ENCODE measurements at regions not wholly inside any gene's neighbourhood (a gene's known extent, or its start where the extent isn't known, plus 50 kb on each side); places are given as distances from the start of the nearest gene placed in this dataset.

GRCh38 chr3:18295171-18295920, 129.8 kb downstream of the SATB1 start:
- peak; percentile 2 for DNase-seq

- no peak for DNase-seq
These were observed 135.0 kb downstream of the SATB1 start for GRCh38 chr3:18290157-18290556.

- no peak for DNase-seq
These were observed 136.9 kb downstream of the SATB1 start for GRCh38 chr3:18288243-18288642.

- DNase-seq = no peak
These were observed 140.4 kb downstream of the SATB1 start for GRCh38 chr3:18284716-18285115.

GRCh38 chr3:18283680-18284079, 141.5 kb downstream of the SATB1 start:
- no peak for DNase-seq

GRCh38 chr3:18282507-18282906, 142.6 kb downstream of the SATB1 start:
- no peak for DNase-seq

- DNase-seq = no peak
These were observed 145.9 kb downstream of the SATB1 start for GRCh38 chr3:18279226-18279737.

- no peak for DNase-seq
These were observed 160.3 kb downstream of the SATB1 start for GRCh38 chr3:18264853-18265252.

GRCh38 chr3:18264361-18264760, 160.8 kb downstream of the SATB1 start:
- DNase-seq = no peak

GRCh38 chr3:18258492-18258891, 166.6 kb downstream of the SATB1 start:
- no peak for DNase-seq

GRCh38 chr3:18252578-18252977, 172.6 kb downstream of the SATB1 start:
- no peak for DNase-seq

- no peak for DNase-seq
These were observed 174.1 kb downstream of the SATB1 start for GRCh38 chr3:18250991-18251390.

- no peak for DNase-seq
These were observed 176.0 kb downstream of the SATB1 start for GRCh38 chr3:18249126-18249525.

- DNase-seq = no peak
These were observed 177.3 kb downstream of the SATB1 start for GRCh38 chr3:18247776-18248310.

- DNase-seq = no peak
These were observed 177.9 kb downstream of the SATB1 start for GRCh38 chr3:18247139-18247695.

GRCh38 chr3:18246336-18247060, 178.6 kb downstream of the SATB1 start:
- no peak for DNase-seq

- no peak for DNase-seq
These were observed 179.4 kb downstream of the SATB1 start for GRCh38 chr3:18245721-18246120.

GRCh38 chr3:18241837-18242236, 183.3 kb downstream of the SATB1 start:
- DNase-seq = no peak

- no peak for DNase-seq
These were observed 185.5 kb downstream of the SATB1 start for GRCh38 chr3:18239674-18240073.

GRCh38 chr3:18238746-18239331, 186.3 kb downstream of the SATB1 start:
- DNase-seq = no peak

GRCh38 chr3:18238332-18238731, 186.8 kb downstream of the SATB1 start:
- DNase-seq = no peak

- DNase-seq = no peak
These were observed 187.7 kb downstream of the SATB1 start for GRCh38 chr3:18237251-18238005.

- no peak for DNase-seq
These were observed 188.4 kb downstream of the SATB1 start for GRCh38 chr3:18236726-18237125.

Measured in NCI-H1048 (cell line).